ENCODE measurements at regions not wholly inside any gene's neighbourhood (a gene's known extent, or its start where the extent isn't known, plus 50 kb on each side); places are given as distances from the start of the nearest gene placed in this dataset.

- TF ChIP-seq, protein P1, sequence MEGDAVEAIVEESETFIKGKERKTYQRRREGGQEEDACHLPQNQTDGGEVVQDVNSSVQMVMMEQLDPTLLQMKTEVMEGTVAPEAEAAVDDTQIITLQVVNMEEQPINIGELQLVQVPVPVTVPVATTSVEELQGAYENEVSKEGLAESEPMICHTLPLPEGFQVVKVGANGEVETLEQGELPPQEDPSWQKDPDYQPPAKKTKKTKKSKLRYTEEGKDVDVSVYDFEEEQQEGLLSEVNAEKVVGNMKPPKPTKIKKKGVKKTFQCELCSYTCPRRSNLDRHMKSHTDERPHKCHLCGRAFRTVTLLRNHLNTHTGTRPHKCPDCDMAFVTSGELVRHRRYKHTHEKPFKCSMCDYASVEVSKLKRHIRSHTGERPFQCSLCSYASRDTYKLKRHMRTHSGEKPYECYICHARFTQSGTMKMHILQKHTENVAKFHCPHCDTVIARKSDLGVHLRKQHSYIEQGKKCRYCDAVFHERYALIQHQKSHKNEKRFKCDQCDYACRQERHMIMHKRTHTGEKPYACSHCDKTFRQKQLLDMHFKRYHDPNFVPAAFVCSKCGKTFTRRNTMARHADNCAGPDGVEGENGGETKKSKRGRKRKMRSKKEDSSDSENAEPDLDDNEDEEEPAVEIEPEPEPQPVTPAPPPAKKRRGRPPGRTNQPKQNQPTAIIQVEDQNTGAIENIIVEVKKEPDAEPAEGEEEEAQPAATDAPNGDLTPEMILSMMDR (IDR thresholded peaks at IDR 0.05; ENCODE audit: low read length): no peak
- TF ChIP-seq EZH2phosphoT487 (IDR thresholded peaks at IDR 0.05; ENCODE audit: low read length): no peak
- Histone ChIP-seq H4K20me1 (ENCODE audit: insufficient read depth, low read length) (no peaks in the 10 kb centered on the region), H3K27ac (ENCODE audit: low read length) (no peak overlapping the region), H3K9ac (ENCODE audit: low read length) (no peak overlapping the region), H3K36me3 (replicated peaks; ENCODE audit: insufficient read depth, low read length) (no peaks in the 10 kb centered on the region), H3K9me3 (replicated peaks; ENCODE audit: insufficient read depth, low read length) (no peaks in the 10 kb centered on the region), H3K4me3 (ENCODE audit: low read length) (no peak overlapping the region), H3K27me3 (replicated peaks; ENCODE audit: insufficient read depth, low read length) (no peaks in the 10 kb centered on the region), H2AFZ (ENCODE audit: low read length) (no peak overlapping the region), H3K4me2 (ENCODE audit: low read depth, low read length) (no peak overlapping the region), H3F3A (ENCODE audit: insufficient read depth, low read length) (no peaks in the 10 kb centered on the region), H3K79me2 (ENCODE audit: low read length) (no peaks in the 10 kb centered on the region), H3K9me2 (replicated peaks; ENCODE audit: insufficient read depth, low read length) (no peaks in the 10 kb centered on the region), H3K4me1 (ENCODE audit: low read length) (no peaks in the 10 kb centered on the region)
- DNase-seq: no peak
Measured at GRCh38 chr2:192877159-192877558, 682.4 kb upstream of the TMEFF2 start.

DNA sequence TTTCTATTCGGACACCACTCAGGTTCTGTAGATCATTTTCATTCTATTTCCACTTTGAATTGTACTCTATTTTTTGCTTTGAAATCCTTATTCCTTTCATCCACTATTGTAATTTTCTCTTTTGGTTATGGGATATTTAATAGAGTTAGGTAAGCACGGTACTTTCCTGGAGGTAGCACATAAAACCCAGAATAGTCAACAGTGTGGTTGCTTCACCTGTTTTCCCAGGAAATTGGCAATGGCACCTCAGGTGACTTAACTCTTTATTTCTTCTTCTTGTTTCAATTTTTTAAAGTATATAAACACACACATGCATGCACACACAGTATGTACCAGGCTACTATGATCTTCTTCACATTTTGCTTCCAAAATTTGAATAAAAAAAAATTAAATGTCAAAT, 682.0 kb upstream of the TMEFF2 start:
- Histone ChIP-seq H3K9me2 (replicated peaks; ENCODE audit: insufficient read depth, low read length) (no peaks in the 10 kb centered on the region), H3K9me3 (replicated peaks; ENCODE audit: insufficient read depth, low read length) (no peaks in the 10 kb centered on the region), H3K4me1 (ENCODE audit: low read length) (no peaks in the 10 kb centered on the region), H3F3A (ENCODE audit: insufficient read depth, low read length) (no peaks in the 10 kb centered on the region), H3K27me3 (replicated peaks; ENCODE audit: insufficient read depth, low read length) (no peaks in the 10 kb centered on the region), H3K36me3 (replicated peaks; ENCODE audit: insufficient read depth, low read length) (no peaks in the 10 kb centered on the region), H3K27ac (ENCODE audit: low read length) (no peak overlapping the region), H4K20me1 (ENCODE audit: insufficient read depth, low read length) (no peaks in the 10 kb centered on the region), H3K79me2 (ENCODE audit: low read length) (no peaks in the 10 kb centered on the region), H3K9ac (ENCODE audit: low read length) (no peak overlapping the region), H3K4me3 (ENCODE audit: low read length) (no peak overlapping the region), H2AFZ (ENCODE audit: low read length) (no peak overlapping the region), H3K4me2 (ENCODE audit: low read depth, low read length) (no peak overlapping the region)
- TF ChIP-seq EZH2phosphoT487 (IDR thresholded peaks at IDR 0.05; ENCODE audit: low read length) (no peak), EZH2 (optimal IDR thresholded peaks at IDR 0.05; ENCODE audit: low read depth, low read length) (no peak)
- TF ChIP-seq, protein P1 (IDR thresholded peaks at IDR 0.05; ENCODE audit: low read length): no peak
- DNase-seq: no peak

GRCh38 chr2:192854706-192855105, 660.0 kb upstream of the TMEFF2 start:
- H3F3A ChIP-seq (ENCODE audit: insufficient read depth, low read length): no peaks in the 10 kb centered on the region

GRCh38 chr2:192854031-192854430, 659.3 kb upstream of the TMEFF2 start:
- H3K9me2 ChIP-seq (replicated peaks; ENCODE audit: insufficient read depth, low read length): no peaks in the 10 kb centered on the region

More at GRCh38 chr2:192854706-192855105, 660.0 kb upstream of the TMEFF2 start:
- H2AFZ ChIP-seq (ENCODE audit: low read length): no peak overlapping the region
- no peaks in the 10 kb centered on the region for H4K20me1 ChIP-seq (ENCODE audit: insufficient read depth, low read length)
- no peak overlapping the region for H3K27ac ChIP-seq (ENCODE audit: low read length)
- H3K9ac ChIP-seq (ENCODE audit: low read length): no peak overlapping the region
- H3K4me2 ChIP-seq (ENCODE audit: low read depth, low read length): no peak overlapping the region
- DNase-seq: no peak
- H3K36me3 ChIP-seq (replicated peaks; ENCODE audit: insufficient read depth, low read length): no peaks in the 10 kb centered on the region
- TF ChIP-seq EZH2phosphoT487 (IDR thresholded peaks at IDR 0.05; ENCODE audit: low read length): no peak
- no peaks in the 10 kb centered on the region for H3K9me3 ChIP-seq (replicated peaks; ENCODE audit: insufficient read depth, low read length)
- H3K79me2 ChIP-seq (ENCODE audit: low read length): no peaks in the 10 kb centered on the region
- H3K27me3 ChIP-seq (replicated peaks; ENCODE audit: insufficient read depth, low read length): no peaks in the 10 kb centered on the region
- no peak overlapping the region for H3K4me3 ChIP-seq (ENCODE audit: low read length)
- H3K4me1 ChIP-seq (ENCODE audit: low read length): no peaks in the 10 kb centered on the region
- H3K9me2 ChIP-seq (replicated peaks; ENCODE audit: insufficient read depth, low read length): no peaks in the 10 kb centered on the region

More at GRCh38 chr2:192854031-192854430, 659.3 kb upstream of the TMEFF2 start:
- Histone ChIP-seq H4K20me1 (ENCODE audit: insufficient read depth, low read length) (no peaks in the 10 kb centered on the region), H3K4me1 (ENCODE audit: low read length) (no peaks in the 10 kb centered on the region), H3K4me2 (ENCODE audit: low read depth, low read length) (no peak overlapping the region), H2AFZ (ENCODE audit: low read length) (no peak overlapping the region), H3K9ac (ENCODE audit: low read length) (no peak overlapping the region), H3K36me3 (replicated peaks; ENCODE audit: insufficient read depth, low read length) (no peaks in the 10 kb centered on the region), H3K79me2 (ENCODE audit: low read length) (no peaks in the 10 kb centered on the region), H3K9me3 (replicated peaks; ENCODE audit: insufficient read depth, low read length) (no peaks in the 10 kb centered on the region), H3K27me3 (replicated peaks; ENCODE audit: insufficient read depth, low read length) (no peaks in the 10 kb centered on the region), H3F3A (ENCODE audit: insufficient read depth, low read length) (no peaks in the 10 kb centered on the region), H3K27ac (ENCODE audit: low read length) (no peak overlapping the region), H3K4me3 (ENCODE audit: low read length) (no peak overlapping the region)
- TF ChIP-seq EZH2 (optimal IDR thresholded peaks at IDR 0.05; ENCODE audit: low read depth, low read length) (no peak), EZH2phosphoT487 (IDR thresholded peaks at IDR 0.05; ENCODE audit: low read length) (no peak)
- TF ChIP-seq, protein P1 (IDR thresholded peaks at IDR 0.05; ENCODE audit: low read length): no peak
- no peak for DNase-seq
